Cardiac muscle cell (in vitro differentiated cells and primary cell): ENCODE measurements at regions not wholly inside any gene's neighbourhood (a gene's known extent, or its start where the extent isn't known, plus 50 kb on each side); places are given as distances from the start of the nearest gene placed in this dataset.

Experiments
- DNase-seq, 2 donors: peaks; one replicate each; pipeline versions ENCODE4 v3.0.0 to v3.0.0-alpha.2; 2010 to 2017; ENCODE audit warnings: low read depth in 1 of 2, low spot score in 1 of 2
- H3K27ac ChIP-seq: fragments of 200-600 bp; sonication (generic); 2 replicates; pipeline ENCODE4 v1.5.1; 2016
- H3K27me3 ChIP-seq: fragments of 200-600 bp; sonication (generic); 2 replicates; pipeline ENCODE4 v1.6.0; 2016; ENCODE audit warnings: control low read depth
- H3K36me3 ChIP-seq: fragments of 200-600 bp; sonication (generic); 2 replicates; pipeline ENCODE4 v1.5.1; 2016; ENCODE audit warnings: control low read depth
- H3K4me1 ChIP-seq: fragments of 200-600 bp; sonication (generic); 2 replicates; pipeline ENCODE4 v1.8.1; 2017; ENCODE audit warnings: low read depth, mild to moderate bottlenecking, mixed run types
- H3K4me3 ChIP-seq: fragments of 200-600 bp; sonication (generic); 2 replicates; pipeline ENCODE4 v1.5.1; 2016; ENCODE audit warnings: mild to moderate bottlenecking
- H3K9me3 ChIP-seq: fragments of 200-600 bp; sonication (generic); 2 replicates; pipeline ENCODE4 v1.5.1; 2017; ENCODE audit warnings: low read depth, mild to moderate bottlenecking, control low read depth
- TF ChIP-seq, protein P1 (sequence below): IDR thresholded peaks from 2 replicates; pipeline ENCODE4 v1.5.1; 2012; ENCODE audit warnings: low read depth, mild to moderate bottlenecking, low read length

DNA sequence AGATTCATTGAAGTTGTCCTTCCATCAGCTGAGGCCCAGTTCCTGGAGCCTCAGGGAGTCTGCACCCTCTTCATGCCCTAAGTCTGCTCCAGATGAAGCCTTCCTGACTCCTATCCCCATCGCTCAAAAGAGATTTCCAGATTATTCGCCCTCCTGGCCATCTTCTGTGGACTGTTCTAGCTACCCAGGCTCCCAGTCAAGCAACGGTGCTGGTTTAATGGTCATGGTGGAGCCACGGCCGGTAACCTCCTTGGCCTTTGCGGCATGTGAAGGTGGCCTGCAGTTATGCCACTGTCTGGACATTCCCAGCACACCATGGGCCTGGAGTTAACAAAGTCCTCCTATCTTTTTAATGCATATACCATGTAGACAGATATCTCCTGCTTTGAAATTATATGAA lies 140.1 kb upstream of the ASB18 start:
- H3K4me3 ChIP-seq = no peak overlapping the region
- no peak overlapping the region for H3K27ac ChIP-seq
- H3K9me3 ChIP-seq = no peaks in the 10 kb centered on the region
- DNase-seq = no peak
- no peaks in the 10 kb centered on the region for H3K4me1 ChIP-seq
- no peaks in the 10 kb centered on the region for H3K36me3 ChIP-seq
- H3K27me3 ChIP-seq = no peaks in the 10 kb centered on the region
- TF ChIP-seq, protein P1, sequence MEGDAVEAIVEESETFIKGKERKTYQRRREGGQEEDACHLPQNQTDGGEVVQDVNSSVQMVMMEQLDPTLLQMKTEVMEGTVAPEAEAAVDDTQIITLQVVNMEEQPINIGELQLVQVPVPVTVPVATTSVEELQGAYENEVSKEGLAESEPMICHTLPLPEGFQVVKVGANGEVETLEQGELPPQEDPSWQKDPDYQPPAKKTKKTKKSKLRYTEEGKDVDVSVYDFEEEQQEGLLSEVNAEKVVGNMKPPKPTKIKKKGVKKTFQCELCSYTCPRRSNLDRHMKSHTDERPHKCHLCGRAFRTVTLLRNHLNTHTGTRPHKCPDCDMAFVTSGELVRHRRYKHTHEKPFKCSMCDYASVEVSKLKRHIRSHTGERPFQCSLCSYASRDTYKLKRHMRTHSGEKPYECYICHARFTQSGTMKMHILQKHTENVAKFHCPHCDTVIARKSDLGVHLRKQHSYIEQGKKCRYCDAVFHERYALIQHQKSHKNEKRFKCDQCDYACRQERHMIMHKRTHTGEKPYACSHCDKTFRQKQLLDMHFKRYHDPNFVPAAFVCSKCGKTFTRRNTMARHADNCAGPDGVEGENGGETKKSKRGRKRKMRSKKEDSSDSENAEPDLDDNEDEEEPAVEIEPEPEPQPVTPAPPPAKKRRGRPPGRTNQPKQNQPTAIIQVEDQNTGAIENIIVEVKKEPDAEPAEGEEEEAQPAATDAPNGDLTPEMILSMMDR = no peak

DNA sequence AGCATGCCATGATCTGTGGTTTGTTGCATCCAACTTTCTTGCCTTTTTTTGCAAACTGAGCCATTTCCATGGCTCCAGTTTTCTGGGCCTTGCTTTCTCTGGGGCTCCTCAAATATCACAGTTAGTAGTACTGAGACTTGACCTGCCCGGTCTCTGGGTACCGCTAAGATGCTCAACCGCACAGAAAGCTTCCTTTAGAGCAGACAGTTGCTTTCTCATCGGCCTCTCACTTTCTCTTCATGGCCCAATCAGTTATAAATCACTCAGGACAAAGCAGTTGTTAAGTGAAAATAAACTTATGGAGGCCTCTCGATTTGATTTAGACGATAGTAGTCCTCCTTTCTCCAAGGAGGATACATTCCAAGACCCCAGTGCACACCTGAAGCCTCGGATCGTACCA lies 141.2 kb upstream of the ASB18 start:
- Histone ChIP-seq H3K4me3 (no peak overlapping the region), H3K9me3 (no peaks in the 10 kb centered on the region), H3K27me3 (no peaks in the 10 kb centered on the region), H3K36me3 (no peaks in the 10 kb centered on the region), H3K27ac (no peak overlapping the region), H3K4me1 (no peaks in the 10 kb centered on the region)
- TF ChIP-seq, protein P1 = no peak
- DNase-seq = no peak

DNA sequence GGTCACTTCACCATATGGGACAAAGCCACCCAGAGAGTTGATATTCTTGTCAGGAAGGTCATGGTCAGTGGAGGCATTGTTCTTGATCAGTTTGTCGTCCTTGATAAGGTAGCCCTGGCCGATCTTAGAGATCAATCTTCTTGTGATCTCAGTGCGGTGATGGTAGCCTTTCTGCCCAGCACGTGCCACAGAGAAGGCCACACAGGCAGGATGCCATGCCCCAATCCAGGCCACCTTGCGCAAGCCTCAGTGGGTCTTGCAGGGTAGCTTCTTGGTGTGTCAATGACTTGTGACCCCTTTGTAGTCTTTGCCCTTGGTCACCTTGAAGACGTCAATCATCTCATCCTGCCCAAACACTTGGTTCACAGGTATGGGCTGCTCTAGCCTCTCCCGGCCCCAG lies 143.9 kb upstream of the ASB18 start:
- Histone ChIP-seq H3K4me1 (no peaks in the 10 kb centered on the region), H3K36me3 (no peaks in the 10 kb centered on the region), H3K27me3 (no peaks in the 10 kb centered on the region), H3K9me3 (no peaks in the 10 kb centered on the region), H3K27ac (no peak overlapping the region), H3K4me3 (no peak overlapping the region)
- TF ChIP-seq, protein P1 = no peak
- DNase-seq = no peak

DNA sequence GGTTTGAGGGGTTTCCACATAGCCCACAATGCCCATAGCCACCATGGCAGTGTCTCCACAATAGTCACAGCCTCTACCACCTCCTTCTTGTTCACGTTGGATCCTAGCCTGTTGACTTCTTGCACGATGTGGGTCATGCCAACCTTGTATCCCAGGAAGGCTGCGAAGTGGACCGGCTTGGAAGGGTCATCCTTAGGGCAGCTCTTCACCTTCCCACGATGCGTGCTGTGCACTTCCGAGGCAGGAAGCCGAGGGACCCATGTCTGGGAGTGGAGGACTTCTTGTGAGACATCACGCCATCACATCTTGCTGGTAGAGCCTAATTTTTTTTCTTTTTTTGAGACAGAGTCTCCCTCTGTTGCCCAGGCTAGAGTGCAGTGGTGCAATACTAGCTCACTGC lies 144.6 kb upstream of the ASB18 start:
- H3K36me3 ChIP-seq = no peaks in the 10 kb centered on the region
- DNase-seq = no peak
- H3K4me1 ChIP-seq = no peaks in the 10 kb centered on the region
- no peak overlapping the region for H3K4me3 ChIP-seq
- H3K27me3 ChIP-seq = no peaks in the 10 kb centered on the region
- no peaks in the 10 kb centered on the region for H3K9me3 ChIP-seq
- TF ChIP-seq, protein P1 = no peak
- no peak overlapping the region for H3K27ac ChIP-seq

DNA sequence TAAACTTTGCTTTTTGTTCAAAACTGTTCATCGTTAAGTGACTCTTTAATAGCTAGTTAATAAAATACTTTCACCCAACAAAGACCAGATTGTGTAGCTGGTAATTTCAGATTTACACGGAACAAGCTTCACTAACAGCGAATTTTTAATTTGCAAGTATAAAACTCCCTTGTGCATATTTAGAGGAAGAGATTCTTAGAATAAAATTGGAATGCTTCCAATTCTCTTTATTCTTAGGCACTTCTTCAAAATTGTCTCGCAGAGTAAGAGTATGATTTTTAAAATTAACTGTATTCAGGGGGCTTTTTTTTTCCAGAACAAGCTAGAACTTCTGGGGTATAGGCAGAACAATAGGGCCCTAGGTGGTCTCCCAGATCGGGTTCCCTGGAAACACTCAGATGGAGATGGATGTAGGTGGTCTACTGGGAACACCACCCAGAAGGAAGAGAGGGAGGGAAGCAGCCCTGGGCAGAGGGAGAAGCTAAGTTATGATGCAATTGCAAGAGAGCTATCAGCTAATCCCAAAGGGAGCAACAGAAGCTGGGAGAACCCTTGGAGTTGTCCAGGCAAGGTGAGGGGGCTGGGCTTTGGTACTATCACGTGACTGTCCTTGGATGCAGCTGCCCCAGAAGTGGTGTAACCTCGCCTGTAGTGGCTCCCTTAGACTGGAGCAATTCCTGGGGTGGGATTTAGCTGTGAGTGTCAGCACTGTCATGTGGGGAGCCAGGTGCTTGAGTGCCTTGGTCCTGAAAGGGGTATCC lies 151.7 kb upstream of the ASB18 start:
- no peak overlapping the region for H3K27ac ChIP-seq
- no peak for DNase-seq
- no peaks in the 10 kb centered on the region for H3K4me1 ChIP-seq
- H3K27me3 ChIP-seq = no peaks in the 10 kb centered on the region
- no peaks in the 10 kb centered on the region for H3K36me3 ChIP-seq
- TF ChIP-seq, protein P1 = no peak
- H3K4me3 ChIP-seq = no peak overlapping the region
- H3K9me3 ChIP-seq = no peaks in the 10 kb centered on the region
